Sigmoid colon (tissue), 4 donors: ENCODE measurements at regions not wholly inside any gene's neighbourhood (a gene's known extent, or its start where the extent isn't known, plus 50 kb on each side); places are given as distances from the start of the nearest gene placed in this dataset.

ENCODE experiments used
- CTCF ChIP-seq, 4 experiments: fragments of 450-650 bp in 3 of 4; fragments of 200-600 bp in 1 of 4; IDR thresholded peaks; one replicate each; pipeline ENCODE4 v1.5.1; 2016 to 2019; ENCODE audit warnings: antibody characterized with exemption in 4 of 4, mild to moderate bottlenecking in 3 of 4, moderate library complexity in 2 of 4
- EP300 ChIP-seq, 4 donors: sonication (generic); formaldehyde crosslinking; IDR thresholded peaks; one replicate each; pipeline ENCODE4 v1.6.1; 2017; ENCODE audit warnings: antibody characterized with exemption in 4 of 4
- POLR2A ChIP-seq, 2 donors: fragments of 450-650 bp; IDR thresholded peaks; one replicate each; pipeline ENCODE4 v1.6.1; 2016; ENCODE audit warnings: antibody characterized with exemption in 2 of 2, mild to moderate bottlenecking in 2 of 2, moderate library complexity in 2 of 2
- POLR2AphosphoS5 ChIP-seq, 4 donors: sonication (generic); formaldehyde crosslinking; IDR thresholded peaks; one replicate each; pipeline ENCODE4 v1.6.1; 2017; ENCODE audit warnings: antibody characterized with exemption in 4 of 4

GRCh38 chr3:44125246-44125645 is 116.4 kb upstream of the TOPAZ1 start:
- TF ChIP-seq POLR2A (IDR thresholded peaks at IDR 0.05), result no peak
- TF ChIP-seq EP300 (IDR thresholded peaks at IDR 0.05), result no peak
- no peak for TF ChIP-seq CTCF (IDR thresholded peaks at IDR 0.05)
- no peak for TF ChIP-seq POLR2AphosphoS5 (IDR thresholded peaks at IDR 0.05)
